Suprapubic skin (tissue), 4 donors: ENCODE measurements at regions not wholly inside any gene's neighbourhood (a gene's known extent, or its start where the extent isn't known, plus 50 kb on each side); places are given as distances from the start of the nearest gene placed in this dataset.

ENCODE experiments used
- DNase-seq, 2 donors: peaks; one replicate each; pipeline ENCODE4 v3.0.0-alpha.2; 2019; ENCODE audit warnings: low spot score in 2 of 2
- H3K27ac ChIP-seq: fragments of 200-600 bp; sonication (generic); one replicate; pipeline ENCODE4 v1.5.1; 2019
- H3K27me3 ChIP-seq: fragments of 200-600 bp; sonication (generic); one replicate; pipeline ENCODE4 v1.5.1; 2019
- H3K36me3 ChIP-seq: fragments of 200-600 bp; sonication (generic); one replicate; pipeline ENCODE4 v1.5.1; 2019
- H3K4me1 ChIP-seq: fragments of 200-600 bp; sonication (generic); one replicate; pipeline ENCODE4 v1.5.1; 2019
- H3K4me3 ChIP-seq: fragments of 200-600 bp; sonication (generic); one replicate; pipeline ENCODE4 v1.5.1; 2019; ENCODE audit warnings: mild to moderate bottlenecking
- H3K9me3 ChIP-seq: fragments of 200-600 bp; sonication (generic); one replicate; pipeline ENCODE4 v1.5.1; 2019
- CTCF ChIP-seq, 2 donors: fragments of 200-600 bp in 1 of 2; fragments of 450-650 bp in 1 of 2; sonication (generic) in 1 of 2; IDR thresholded peaks; one replicate each; pipeline ENCODE4 v1.5.1; 2016 to 2019; ENCODE audit warnings: antibody characterized with exemption in 2 of 2, mild to moderate bottlenecking in 1 of 2, moderate library complexity in 1 of 2
- EP300 ChIP-seq: sonication (generic); formaldehyde crosslinking; IDR thresholded peaks from one replicate; pipeline ENCODE4 v1.6.1; 2017; ENCODE audit warnings: antibody characterized with exemption
- POLR2A ChIP-seq, 2 donors: fragments of 450-650 bp; IDR thresholded peaks; one replicate each; pipeline ENCODE4 v1.6.1; 2017; ENCODE audit warnings: antibody characterized with exemption in 2 of 2, mild to moderate bottlenecking in 2 of 2, moderate library complexity in 2 of 2
- POLR2AphosphoS5 ChIP-seq, 3 donors: sonication (generic); formaldehyde crosslinking; IDR thresholded peaks; one replicate each; pipeline ENCODE4 v1.6.1; 2017; ENCODE audit warnings: antibody characterized with exemption in 3 of 3
- WGBS: methylation state at CpG from one replicate; pipeline ENCODE4 v1.1.5; 2018; 5-methylcytosine and 5-hydroxymethylcytosine counted together

GRCh38 chr9:74218385-74219063 lies 278.6 kb upstream of the RORB start:
- Histone ChIP-seq H3K4me3 (no peak overlapping the region), H3K27ac (no peak overlapping the region), H3K4me1 (no peaks in the 10 kb centered on the region), H3K9me3 (peaks cover 5% of the 10 kb centered on the region), H3K36me3 (no peaks in the 10 kb centered on the region), H3K27me3 (no peaks in the 10 kb centered on the region)
- DNase-seq, result no peak
- no peak for TF ChIP-seq EP300
- TF ChIP-seq CTCF (IDR thresholded peaks at IDR 0.05), result no peak
- no peak for TF ChIP-seq POLR2AphosphoS5 (IDR thresholded peaks at IDR 0.05)
- no peak for TF ChIP-seq POLR2A (IDR thresholded peaks at IDR 0.05)
- 93% methylated on average over 3 of the region's 3 CpGs for WGBS

- WGBS, result 68% methylated on average over 5 of the region's 5 CpGs
- TF ChIP-seq POLR2A (IDR thresholded peaks at IDR 0.05) (no peak), EP300 (no peak), CTCF (IDR thresholded peaks at IDR 0.05) (no peak), POLR2AphosphoS5 (IDR thresholded peaks at IDR 0.05) (no peak)
- no peak overlapping the region for H3K4me3 ChIP-seq
- no peak overlapping the region for H3K27ac ChIP-seq
- no peaks in the 10 kb centered on the region for H3K27me3 ChIP-seq
- peaks cover 5% of the 10 kb centered on the region for H3K9me3 ChIP-seq
- H3K36me3 ChIP-seq, result no peaks in the 10 kb centered on the region
- no peak for DNase-seq
- H3K4me1 ChIP-seq, result no peaks in the 10 kb centered on the region
Measured at GRCh38 chr9:74220327-74220726, 276.8 kb upstream of the RORB start.

- Histone ChIP-seq H3K27me3 (no peaks in the 10 kb centered on the region), H3K4me3 (no peak overlapping the region), H3K9me3 (peaks cover 8% of the 10 kb centered on the region), H3K36me3 (no peaks in the 10 kb centered on the region), H3K27ac (no peak overlapping the region), H3K4me1 (no peaks in the 10 kb centered on the region)
- no peak for DNase-seq
- no peak for TF ChIP-seq EP300
- TF ChIP-seq CTCF (IDR thresholded peaks at IDR 0.05), result no peak
- TF ChIP-seq POLR2A (IDR thresholded peaks at IDR 0.05), result no peak
- TF ChIP-seq POLR2AphosphoS5 (IDR thresholded peaks at IDR 0.05), result no peak
- WGBS, result 66% methylated on average over 2 of the region's 2 CpGs
Measured at GRCh38 chr9:74236857-74237256, 260.3 kb upstream of the RORB start.

- Histone ChIP-seq H3K4me1 (no peaks in the 10 kb centered on the region), H3K4me3 (no peak overlapping the region), H3K36me3 (no peaks in the 10 kb centered on the region), H3K27ac (no peak overlapping the region), H3K9me3 (peaks cover 19% of the 10 kb centered on the region), H3K27me3 (no peaks in the 10 kb centered on the region)
- TF ChIP-seq POLR2A (IDR thresholded peaks at IDR 0.05), result no peak
- no peak for TF ChIP-seq CTCF (IDR thresholded peaks at IDR 0.05)
- no peak for TF ChIP-seq POLR2AphosphoS5 (IDR thresholded peaks at IDR 0.05)
- TF ChIP-seq EP300, result no peak
- DNase-seq, result no peak
- 80% methylated on average over 3 of the region's 3 CpGs for WGBS
Measured at GRCh38 chr9:74245866-74246497, 251.2 kb upstream of the RORB start.

GRCh38 chr9:74255489-74255984 lies 241.6 kb upstream of the RORB start:
- H3K4me3 ChIP-seq, result no peak overlapping the region
- no peak overlapping the region for H3K27ac ChIP-seq
- no peaks in the 10 kb centered on the region for H3K9me3 ChIP-seq
- no peak for TF ChIP-seq POLR2A (IDR thresholded peaks at IDR 0.05)
- TF ChIP-seq EP300, result no peak
- no peak for TF ChIP-seq CTCF (IDR thresholded peaks at IDR 0.05)
- no peak for TF ChIP-seq POLR2AphosphoS5 (IDR thresholded peaks at IDR 0.05)
- H3K4me1 ChIP-seq, result no peaks in the 10 kb centered on the region
- WGBS, result 51% methylated on average over 4 of the region's 4 CpGs
- H3K27me3 ChIP-seq, result no peaks in the 10 kb centered on the region
- DNase-seq, result no peak
- no peaks in the 10 kb centered on the region for H3K36me3 ChIP-seq
